ENCODE measurements at regions not wholly inside any gene's neighbourhood (a gene's known extent, or its start where the extent isn't known, plus 50 kb on each side); places are given as distances from the start of the nearest gene placed in this dataset.

- DNase-seq: no peak
Observed at GRCh38 chr6:169854083-169854725, 102.8 kb downstream of the ERMARD start.

DNA sequence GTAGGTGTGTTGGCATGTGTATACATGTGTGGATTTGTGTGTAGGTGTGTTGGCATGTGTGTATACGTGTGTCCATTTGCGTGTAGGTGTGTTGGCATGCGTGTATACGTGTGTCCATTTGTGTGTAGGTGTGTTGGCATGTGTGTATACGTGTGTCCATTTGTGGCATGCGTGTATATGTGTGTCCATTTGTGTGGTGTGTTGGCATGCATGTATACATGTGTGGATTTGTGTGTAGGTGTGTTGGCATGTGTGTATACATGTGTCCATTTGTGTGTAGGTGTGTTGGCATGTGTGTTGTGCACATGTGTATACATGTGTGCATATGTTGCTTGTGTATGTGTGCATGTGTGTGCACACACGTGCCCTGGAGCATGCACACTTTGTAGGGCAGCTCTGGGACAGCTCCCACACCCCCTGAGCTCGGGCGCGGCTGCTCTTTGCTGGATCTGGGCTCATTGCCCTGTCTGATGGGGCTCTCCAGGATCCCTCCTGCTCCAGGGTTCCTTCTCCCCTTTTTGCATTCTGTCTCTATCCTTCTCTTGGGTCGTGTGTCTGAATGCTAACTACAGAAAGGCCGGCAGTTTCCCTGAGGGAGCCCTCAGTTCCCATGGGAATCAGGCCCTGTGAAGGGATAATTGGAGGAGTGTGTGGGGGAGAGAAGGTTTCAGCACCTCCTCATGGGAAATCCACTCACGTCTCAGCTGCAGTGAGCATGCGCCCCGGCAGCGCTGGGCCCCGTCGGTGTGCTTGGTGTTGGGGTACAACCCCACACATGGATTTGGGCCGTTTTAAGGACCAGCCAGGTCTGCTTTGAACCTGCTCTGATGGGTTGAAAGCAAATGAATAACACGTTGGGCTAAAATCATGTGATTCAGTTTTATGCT is 102.0 kb downstream of the ERMARD start:
- DNase-seq: no peak

- DNase-seq: no peak
Observed at GRCh38 chr6:169852504-169853195, 101.2 kb downstream of the ERMARD start.

- peak; percentile 29 for DNase-seq
Observed at GRCh38 chr6:169851641-169852503, 100.5 kb downstream of the ERMARD start.

- no peak for DNase-seq
Observed at GRCh38 chr6:169850746-169851145, 99.3 kb downstream of the ERMARD start.

DNA sequence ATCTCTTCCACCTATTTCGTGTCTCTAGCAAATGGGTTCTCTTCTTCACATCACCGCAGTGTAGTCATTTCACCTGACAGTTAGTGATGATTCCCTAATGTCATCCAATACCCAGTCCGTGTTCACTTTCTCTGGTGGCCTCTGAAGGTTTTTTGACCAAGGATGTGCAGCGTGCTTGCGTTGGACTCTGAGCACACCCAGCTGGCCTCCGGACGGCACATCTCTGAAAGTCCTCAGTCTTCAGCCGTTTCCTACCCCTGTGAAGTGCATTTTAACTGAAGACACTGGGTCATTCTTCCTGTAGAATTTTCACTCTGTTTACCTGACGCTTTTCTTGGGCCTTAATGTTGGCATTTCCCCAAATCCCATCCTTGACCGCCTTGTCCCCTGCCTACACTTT is 98.7 kb downstream of the ERMARD start:
- DNase-seq: no peak

DNA sequence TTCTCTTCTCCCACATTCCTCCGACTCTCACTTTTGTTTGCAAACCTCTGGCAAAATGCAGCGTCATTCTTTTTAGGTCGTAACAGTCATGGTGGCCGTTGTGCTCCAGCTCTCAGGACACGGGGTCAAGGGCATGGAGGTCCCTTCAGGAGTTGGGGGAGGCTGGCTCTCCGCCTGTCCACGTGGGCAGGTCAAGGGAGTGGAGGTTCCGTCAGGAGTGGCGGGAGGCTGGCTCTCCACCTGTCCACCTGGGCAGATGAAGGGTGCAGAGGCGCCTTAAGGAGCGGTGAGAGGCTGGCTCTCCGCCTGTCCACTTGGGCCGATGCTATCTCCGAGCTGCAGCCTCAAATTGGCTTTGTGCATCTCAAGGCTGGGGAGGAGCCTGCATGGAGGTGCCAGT is 98.0 kb downstream of the ERMARD start:
- DNase-seq: no peak

- DNase-seq: no peak
Observed at GRCh38 chr6:169848946-169849345, 97.5 kb downstream of the ERMARD start.

DNA sequence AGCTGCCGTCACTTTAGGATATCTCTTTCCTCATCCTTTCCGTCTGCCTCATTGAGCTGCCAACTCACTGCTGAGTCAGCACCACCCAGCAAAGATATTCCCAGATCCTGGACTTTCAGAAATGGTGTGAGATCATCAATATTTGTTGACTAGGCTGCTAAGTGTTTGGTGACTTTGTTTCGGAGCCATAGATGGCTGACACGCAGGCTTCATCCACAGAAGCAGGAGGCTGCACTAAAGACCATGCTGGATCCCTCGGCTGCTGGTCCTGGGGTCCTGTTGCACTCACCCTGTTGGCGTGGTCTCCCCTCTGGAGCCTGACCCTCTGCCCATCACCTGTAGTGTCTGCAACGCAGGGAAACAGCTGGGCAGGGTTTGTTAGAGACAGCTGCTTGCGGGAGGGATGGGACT is 96.5 kb downstream of the ERMARD start:
- no peak for DNase-seq

GRCh38 chr6:169847141-169847674 is 95.8 kb downstream of the ERMARD start:
- DNase-seq: no peak

DNA sequence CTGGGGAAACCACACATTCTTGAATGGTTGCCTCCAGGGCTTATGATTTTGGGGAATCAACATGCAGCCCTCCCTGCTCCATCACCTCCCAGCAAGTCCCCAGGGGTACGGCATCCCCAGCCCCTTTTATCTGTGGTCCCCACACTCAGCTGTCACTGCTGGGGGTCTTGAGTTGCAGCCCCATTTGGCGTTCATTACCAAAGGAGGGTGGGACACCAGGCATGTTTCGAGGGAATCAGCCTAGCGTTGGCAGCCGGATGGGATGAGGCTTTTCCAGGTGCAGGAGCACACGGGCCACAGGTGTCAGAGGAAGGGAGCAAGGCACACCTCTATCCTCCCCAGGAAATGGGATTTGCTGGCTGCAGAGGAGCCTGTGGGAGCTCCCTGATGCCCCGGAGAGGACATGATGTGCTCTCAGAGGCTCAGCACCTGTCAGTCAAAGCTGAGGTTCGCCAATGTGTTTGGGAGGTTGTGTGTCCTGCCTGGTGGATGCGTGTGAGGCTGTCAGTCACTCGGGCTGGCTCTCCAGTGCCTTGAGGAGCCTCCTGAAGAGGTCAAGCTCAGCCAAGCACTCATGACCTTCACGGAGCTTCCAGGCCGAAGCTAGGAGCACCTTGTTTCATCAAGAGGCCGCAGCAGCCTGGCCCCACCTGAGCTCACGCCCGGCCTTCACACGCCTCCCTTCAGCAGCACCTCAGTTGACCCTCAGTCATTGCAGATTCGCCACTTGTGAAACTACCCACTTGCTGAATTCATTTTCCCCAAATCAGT is 95.0 kb downstream of the ERMARD start:
- no peak for DNase-seq

DNA sequence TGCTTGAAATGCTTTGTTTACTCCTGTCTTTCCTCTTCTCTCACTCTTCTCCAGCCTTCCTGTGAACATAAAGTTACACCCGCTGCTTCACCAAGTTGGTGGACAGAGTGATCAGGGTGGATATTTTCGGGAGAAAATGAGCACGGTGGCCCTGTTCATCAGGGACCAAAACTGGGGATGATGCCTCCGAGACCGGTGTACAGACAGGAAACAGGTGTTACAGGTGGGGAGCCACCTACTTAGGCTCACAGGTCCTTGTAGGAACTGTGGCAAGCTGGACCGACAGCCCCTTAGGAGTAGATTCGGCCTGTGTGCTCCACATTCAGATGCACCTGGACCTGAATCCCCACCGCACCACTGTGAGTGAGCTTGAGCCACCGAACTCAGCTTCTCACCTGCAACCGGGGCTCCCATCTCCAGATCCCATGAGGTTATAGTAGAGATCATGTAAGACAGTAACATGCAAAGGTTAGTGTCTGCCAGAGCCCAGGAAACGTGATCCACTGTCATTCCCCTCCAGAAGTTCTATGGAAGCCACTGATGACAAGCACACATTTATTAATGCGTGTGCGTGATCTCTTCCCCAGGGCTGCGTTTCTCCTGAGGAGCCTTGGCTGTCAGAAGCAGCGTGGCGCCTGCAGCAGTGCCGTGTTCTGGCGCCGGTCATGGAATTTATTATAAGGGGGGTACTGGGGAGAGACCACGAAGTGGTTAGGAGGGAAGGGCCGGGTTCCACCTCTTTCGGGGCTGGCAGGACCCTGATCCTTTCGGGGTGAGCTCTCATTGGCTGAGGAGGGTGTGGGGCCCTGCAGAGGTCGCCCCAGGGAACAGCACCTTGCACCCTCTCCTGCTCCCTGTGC is 94.2 kb downstream of the ERMARD start:
- no peak for DNase-seq

DNA sequence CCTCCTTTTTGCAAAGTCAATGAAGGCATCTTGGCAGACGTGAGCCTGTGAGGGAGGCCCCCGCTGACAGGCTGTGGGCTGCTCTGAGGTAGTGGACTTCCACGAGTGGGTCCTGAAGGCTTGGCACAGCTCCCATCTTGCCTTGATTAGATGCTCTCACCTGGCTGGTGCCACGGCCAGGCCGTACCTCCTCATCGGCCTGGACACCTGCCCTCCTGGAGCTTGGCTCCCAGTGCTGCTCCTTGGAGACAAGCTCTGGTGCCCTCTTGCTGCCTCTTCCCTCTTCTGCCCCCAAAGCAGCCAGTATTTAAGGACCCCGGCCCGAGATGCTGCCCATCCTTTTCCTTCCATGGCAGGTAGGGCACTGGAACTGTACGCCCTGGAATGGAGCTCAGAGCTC is 93.5 kb downstream of the ERMARD start:
- DNase-seq: no peak

DNA sequence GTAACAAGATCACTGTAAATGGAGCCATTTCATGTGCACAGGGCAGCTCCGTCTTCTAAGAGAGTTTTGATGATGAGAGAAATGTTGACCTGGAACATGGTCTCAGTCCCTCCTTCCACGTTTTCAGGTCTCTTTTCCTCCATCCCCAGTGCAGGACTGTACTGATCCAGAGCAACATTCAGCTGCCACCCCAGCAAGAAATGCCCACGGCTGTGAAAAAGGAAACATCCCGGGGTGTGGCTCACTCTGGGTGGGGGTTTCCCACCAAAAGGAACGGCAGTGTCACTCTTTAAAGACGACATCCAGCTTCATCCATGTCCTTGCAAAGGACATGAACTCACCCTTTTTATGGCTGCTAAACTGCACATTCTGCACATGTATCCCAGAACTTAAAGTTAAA is 92.6 kb downstream of the ERMARD start:
- DNase-seq: no peak

DNA sequence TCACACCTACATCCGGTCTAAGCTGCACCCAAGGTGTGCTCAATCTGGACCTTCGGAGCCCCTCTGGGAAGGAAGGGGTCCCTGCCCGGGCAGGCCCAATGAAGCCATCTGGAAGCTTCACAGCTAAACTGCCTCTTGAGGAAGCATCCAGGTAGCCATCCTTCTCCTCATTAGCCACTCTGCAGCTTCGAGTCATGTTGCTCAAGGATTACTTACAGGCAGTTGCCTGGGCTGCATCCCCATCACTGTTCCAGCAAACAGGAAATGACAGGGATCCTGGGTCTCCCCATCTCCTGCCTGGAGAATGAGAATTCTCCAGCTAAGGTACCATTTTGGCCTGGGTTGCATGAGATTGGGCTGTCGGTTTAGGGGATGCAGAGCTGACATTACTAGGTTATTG is 91.7 kb downstream of the ERMARD start:
- no peak for DNase-seq

- DNase-seq: no peak
Observed at GRCh38 chr6:169841907-169842606, 90.6 kb downstream of the ERMARD start.

GRCh38 chr6:169841251-169841650 is 89.8 kb downstream of the ERMARD start:
- no peak for DNase-seq

- DNase-seq: no peak
Observed at GRCh38 chr6:169839898-169840631, 88.6 kb downstream of the ERMARD start.

DNA sequence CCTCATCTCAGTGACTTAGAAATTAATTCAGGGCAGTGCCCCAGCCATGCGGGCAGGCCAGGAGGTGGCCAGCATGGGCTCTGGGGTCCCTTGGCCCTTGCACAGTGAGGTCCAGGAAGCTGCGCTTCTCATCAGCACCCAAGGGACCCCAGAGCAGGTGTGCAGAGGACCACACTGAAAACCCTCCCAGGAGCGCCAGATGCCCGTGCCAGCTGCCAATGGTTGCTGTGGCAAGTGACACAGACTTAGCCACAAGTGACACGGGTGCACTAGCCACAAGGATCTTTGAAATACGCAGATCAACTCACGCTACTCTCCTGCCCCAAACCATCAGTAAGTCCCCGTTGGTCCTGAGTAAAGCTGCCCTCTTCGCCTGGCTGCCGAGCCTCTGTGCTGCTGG is 88.1 kb downstream of the ERMARD start:
- DNase-seq: no peak

All from eye (tissue), 1 donor.